KMS-11 (cell line): ENCODE measurements at regions not wholly inside any gene's neighbourhood (a gene's known extent, or its start where the extent isn't known, plus 50 kb on each side); places are given as distances from the start of the nearest gene placed in this dataset.
"Not testable (repeated sequence)": the region's sequence is repeated elsewhere in the genome, so short reads cannot be mapped to it uniquely, and the experiment has no call there.

Source experiments
- H2AFZ ChIP-seq: fragments of 200-600 bp; sonication (generic); 2 replicates; pipeline ENCODE4 v1.6.1; 2016; ENCODE audit warnings: antibody characterized with exemption, mixed run types, low read depth
- H3K27ac ChIP-seq: fragments of 200-600 bp; sonication (generic); 2 replicates; pipeline ENCODE4 v1.6.1; 2016; ENCODE audit warnings: mild to moderate bottlenecking, mixed run types
- H3K27me3 ChIP-seq: fragments of 200-600 bp; sonication (generic); 2 replicates; pipeline ENCODE4 v1.6.1; 2017; ENCODE audit warnings: mild to moderate bottlenecking, low read depth, mixed run types, moderate library complexity; ENCODE audit not compliant: insufficient read depth
- H3K36me3 ChIP-seq: fragments of 200-600 bp; sonication (generic); 2 replicates; pipeline ENCODE4 v1.6.1; 2017; ENCODE audit warnings: mild to moderate bottlenecking, mixed run types; ENCODE audit not compliant: insufficient read depth
- H3K4me1 ChIP-seq: fragments of 200-600 bp; sonication (generic); 2 replicates; pipeline ENCODE4 v1.6.1; 2016; ENCODE audit warnings: mild to moderate bottlenecking, low read depth, mixed run types; ENCODE audit not compliant: poor library complexity, severe bottlenecking
- H3K4me2 ChIP-seq: fragments of 200-600 bp; sonication (generic); 2 replicates; pipeline ENCODE4 v1.7.0; 2016; ENCODE audit warnings: mild to moderate bottlenecking, mixed run types
- H3K4me3 ChIP-seq: fragments of 200-600 bp; sonication (generic); IDR thresholded peaks from 2 replicates; pipeline ENCODE4 v1.6.1; 2017; ENCODE audit warnings: low read depth, low read length, mixed read lengths; ENCODE audit not compliant: insufficient read depth
- H3K79me2 ChIP-seq: fragments of 200-600 bp; sonication (generic); 2 replicates; pipeline ENCODE4 v1.6.1; 2016; ENCODE audit warnings: low read depth, mixed run types; ENCODE audit not compliant: insufficient read depth
- H3K9ac ChIP-seq: fragments of 200-600 bp; sonication (generic); 2 replicates; pipeline ENCODE4 v1.6.1; 2016; ENCODE audit warnings: mild to moderate bottlenecking, mixed run types
- H4K20me1 ChIP-seq: fragments of 200-600 bp; sonication (generic); 2 replicates; pipeline ENCODE4 v1.6.1; 2016; ENCODE audit warnings: mild to moderate bottlenecking, mixed run types; ENCODE audit not compliant: insufficient read depth
- CTCF ChIP-seq: fragments of 200-600 bp; sonication (generic); conservative IDR thresholded peaks from 2 replicates; pipeline ENCODE4 v1.6.1; 2017; ENCODE audit warnings: low read depth, mild to moderate bottlenecking, antibody characterized with exemption, low read length, moderate library complexity, mixed read lengths

GRCh38 chr10:52577047-52577446 is 195.5 kb downstream of the MBL2 start:
- Histone ChIP-seq H3K4me3 (no peak overlapping the region), H3K27ac (no peak overlapping the region), H4K20me1 (no peaks in the 10 kb centered on the region), H3K9ac (no peak overlapping the region), H3K4me2 (no peak overlapping the region), H3K27me3 (no peaks in the 10 kb centered on the region), H3K79me2 (no peaks in the 10 kb centered on the region), H2AFZ (no peak overlapping the region), H3K4me1 (no peaks in the 10 kb centered on the region), H3K36me3 (no peaks in the 10 kb centered on the region)
- no peak for TF ChIP-seq CTCF

GRCh38 chr10:52578871-52579405 is 193.6 kb downstream of the MBL2 start:
- Histone ChIP-seq H3K27me3 (no peaks in the 10 kb centered on the region), H2AFZ (no peak overlapping the region), H3K4me2 (no peak overlapping the region), H3K79me2 (no peaks in the 10 kb centered on the region), H3K4me1 (no peaks in the 10 kb centered on the region), H3K4me3 (no peak overlapping the region), H3K9ac (no peak overlapping the region), H3K27ac (no peak overlapping the region), H4K20me1 (no peaks in the 10 kb centered on the region), H3K36me3 (no peaks in the 10 kb centered on the region)
- TF ChIP-seq CTCF, result no peak

GRCh38 chr10:52581636-52582035 is 190.9 kb downstream of the MBL2 start:
- not testable (repeated sequence) for H3K4me3 ChIP-seq, H2AFZ ChIP-seq, H3K4me1 ChIP-seq

GRCh38 chr10:52583336-52583735 is 189.2 kb downstream of the MBL2 start:
- Histone ChIP-seq H4K20me1 (no peaks in the 10 kb centered on the region), H3K27ac (no peak overlapping the region), H3K27me3 (no peaks in the 10 kb centered on the region), H3K4me3 (no peak overlapping the region), H2AFZ (no peak overlapping the region), H3K4me2 (no peak overlapping the region), H3K36me3 (no peaks in the 10 kb centered on the region), H3K4me1 (no peaks in the 10 kb centered on the region), H3K79me2 (no peaks in the 10 kb centered on the region), H3K9ac (no peak overlapping the region)
- TF ChIP-seq CTCF, result no peak

More at GRCh38 chr10:52581636-52582035, 190.9 kb downstream of the MBL2 start:
- H3K36me3 ChIP-seq, H4K20me1 ChIP-seq, H3K9ac ChIP-seq, H3K27ac ChIP-seq, H3K27me3 ChIP-seq, H3K79me2 ChIP-seq, H3K4me2 ChIP-seq: not testable (repeated sequence)

GRCh38 chr10:52586710-52587109 is 185.9 kb downstream of the MBL2 start:
- H3K4me3 ChIP-seq, result no peak overlapping the region
- H3K4me2 ChIP-seq, result no peak overlapping the region
- H3K27me3 ChIP-seq, result no peaks in the 10 kb centered on the region
- no peaks in the 10 kb centered on the region for H3K36me3 ChIP-seq
- H2AFZ ChIP-seq, result no peak overlapping the region
- H3K27ac ChIP-seq, result no peak overlapping the region
- H3K9ac ChIP-seq, result no peak overlapping the region
- H3K79me2 ChIP-seq, result no peaks in the 10 kb centered on the region
- no peaks in the 10 kb centered on the region for H3K4me1 ChIP-seq
- TF ChIP-seq CTCF, result no peak
- no peaks in the 10 kb centered on the region for H4K20me1 ChIP-seq
